ENCODE measurements at regions not wholly inside any gene's neighbourhood (a gene's known extent, or its start where the extent isn't known, plus 50 kb on each side); places are given as distances from the start of the nearest gene placed in this dataset.

DNA sequence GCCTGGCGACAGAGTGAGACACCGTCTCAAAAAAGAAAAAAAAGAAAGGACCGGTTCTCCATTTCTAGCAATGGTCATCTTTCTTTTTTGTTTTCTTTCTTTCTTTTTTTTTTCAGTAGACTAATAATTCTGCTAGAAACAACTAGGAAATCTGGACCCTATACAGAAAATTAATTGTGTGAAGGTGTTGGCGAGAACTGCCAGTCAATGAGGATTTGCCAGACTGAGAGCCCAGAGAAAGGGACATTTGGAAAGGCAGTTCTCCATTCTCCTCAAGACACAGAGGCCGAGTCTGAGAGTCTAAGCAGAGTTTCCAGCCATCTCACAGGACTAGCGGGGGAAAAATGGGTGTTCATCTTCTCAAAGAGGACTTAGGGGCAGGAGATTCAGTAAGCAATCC lies 123.6 kb upstream of the GPC1 start:
- TF ChIP-seq, protein P1, sequence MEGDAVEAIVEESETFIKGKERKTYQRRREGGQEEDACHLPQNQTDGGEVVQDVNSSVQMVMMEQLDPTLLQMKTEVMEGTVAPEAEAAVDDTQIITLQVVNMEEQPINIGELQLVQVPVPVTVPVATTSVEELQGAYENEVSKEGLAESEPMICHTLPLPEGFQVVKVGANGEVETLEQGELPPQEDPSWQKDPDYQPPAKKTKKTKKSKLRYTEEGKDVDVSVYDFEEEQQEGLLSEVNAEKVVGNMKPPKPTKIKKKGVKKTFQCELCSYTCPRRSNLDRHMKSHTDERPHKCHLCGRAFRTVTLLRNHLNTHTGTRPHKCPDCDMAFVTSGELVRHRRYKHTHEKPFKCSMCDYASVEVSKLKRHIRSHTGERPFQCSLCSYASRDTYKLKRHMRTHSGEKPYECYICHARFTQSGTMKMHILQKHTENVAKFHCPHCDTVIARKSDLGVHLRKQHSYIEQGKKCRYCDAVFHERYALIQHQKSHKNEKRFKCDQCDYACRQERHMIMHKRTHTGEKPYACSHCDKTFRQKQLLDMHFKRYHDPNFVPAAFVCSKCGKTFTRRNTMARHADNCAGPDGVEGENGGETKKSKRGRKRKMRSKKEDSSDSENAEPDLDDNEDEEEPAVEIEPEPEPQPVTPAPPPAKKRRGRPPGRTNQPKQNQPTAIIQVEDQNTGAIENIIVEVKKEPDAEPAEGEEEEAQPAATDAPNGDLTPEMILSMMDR (conservative IDR thresholded peaks at IDR 0.05), result no peak
- TF ChIP-seq ZFX (IDR thresholded peaks at IDR 0.05), result no peak

Data from C4-2B (cell line).